ENCODE measurements at regions not wholly inside any gene's neighbourhood (a gene's known extent, or its start where the extent isn't known, plus 50 kb on each side); places are given as distances from the start of the nearest gene placed in this dataset.

GRCh38 chr5:28542987-28543386 lies 1504.6 kb upstream of the CDH9 start:
- H3K18ac ChIP-seq (ENCODE audit: extremely low read depth, low read length) = no peak overlapping the region
- no peaks in the 10 kb centered on the region for H3K79me1 ChIP-seq (ENCODE audit: low read depth, low read length)
- H2AK5ac ChIP-seq (ENCODE audit: low read depth, low read length) = no peak overlapping the region
- no peak overlapping the region for H2AFZ ChIP-seq (ENCODE audit: low read length)
- POLR2A ChIA-PET (ENCODE audit: partially characterized antibody) = no interaction called here
- H3K4me1 ChIP-seq (replicated peaks in 1 of 4; ENCODE audit: control insufficient read depth in 3 of 4, insufficient read depth in 4 of 4, low read length in 3 of 4) = no peaks in the 10 kb centered on the region
- CTCF ChIA-PET (ENCODE audit: partially characterized antibody) = no interaction called here
- no peaks in the 10 kb centered on the region for H3K36me3 ChIP-seq (ENCODE audit: control insufficient read depth in 2 of 4, insufficient read depth in 4 of 4, low read length in 3 of 4)
- WGBS, 2 experiments (ENCODE audit: extremely low coverage in 1 of 2, insufficient coverage in 1 of 2, insufficient read length in 1 of 2, insufficient replicate concordance in 2 of 2, low coverage in 1 of 2, low lambda C conversion rate in 2 of 2, missing lambda C conversion rate in 1 of 2) = 97% methylated on average over 3 of the region's 3 CpGs; no CpG with 5 or more reads in 1 of the 2 experiments
- no peak overlapping the region for H4K5ac ChIP-seq (ENCODE audit: insufficient read length, low read depth, low read length)
- H3K4me2 ChIP-seq (ENCODE audit: insufficient read depth in 1 of 2, low read depth in 2 of 2, low read length in 2 of 2) = no peak overlapping the region
- H2BK20ac ChIP-seq (ENCODE audit: low read length) = no peak overlapping the region
- H2BK5ac ChIP-seq (ENCODE audit: low read depth, low read length) = no peak overlapping the region
- H3K27ac ChIP-seq (ENCODE audit: low read depth, low read length) = no peak overlapping the region
- no peak overlapping the region for H3K9ac ChIP-seq (replicated peaks in 1 of 4; ENCODE audit: extremely low read depth in 1 of 4, low read depth in 3 of 4, low read length in 3 of 4)
- H2BK15ac ChIP-seq (ENCODE audit: low read length) = no peak overlapping the region
- H4K20me1 ChIP-seq (replicated peaks in 1 of 2; ENCODE audit: control insufficient read depth in 1 of 2, insufficient read depth in 2 of 2, low read length in 2 of 2) = no peaks in the 10 kb centered on the region
- no peaks in the 10 kb centered on the region for H3K9me3 ChIP-seq (ENCODE audit: insufficient read depth in 2 of 2, low read depth in 1 of 2, low read length in 1 of 2)
- no peak overlapping the region for H3K56ac ChIP-seq (replicated peaks; ENCODE audit: insufficient read length, low read depth, low read length)
- no peak overlapping the region for H3K4me3 ChIP-seq (ENCODE audit: extremely low read depth in 1 of 4, insufficient read depth in 2 of 4, low read depth in 3 of 4, low read length in 4 of 4)
- FAIRE-seq = no peak
- H3K4ac ChIP-seq (replicated peaks; ENCODE audit: insufficient read length, low read depth, low read length) = no peak overlapping the region
- H3K23ac ChIP-seq (ENCODE audit: insufficient read length) = no peak overlapping the region
- H3K27me3 ChIP-seq (replicated peaks in 1 of 4; ENCODE audit: control insufficient read depth in 3 of 4, extremely low read depth in 1 of 4, insufficient read depth in 3 of 4, low read length in 3 of 4) = no peaks in the 10 kb centered on the region
- H3K79me2 ChIP-seq (ENCODE audit: control insufficient read depth in 1 of 2, insufficient read depth in 2 of 2, low read length in 2 of 2) = no peaks in the 10 kb centered on the region
- H2BK12ac ChIP-seq (ENCODE audit: low read depth, low read length) = no peak overlapping the region
- DNase-seq (ENCODE audit: low read depth in 1 of 2, low spot score in 2 of 2) = no peak
- no peak overlapping the region for H4K91ac ChIP-seq (replicated peaks; ENCODE audit: insufficient read length, low read length)
- no peaks in the 10 kb centered on the region for H3K23me2 ChIP-seq (ENCODE audit: low read depth, low read length)
- H2BK120ac ChIP-seq (replicated peaks; ENCODE audit: low read depth, low read length) = no peak overlapping the region
- no peak overlapping the region for H4K8ac ChIP-seq (ENCODE audit: extremely low read depth, insufficient read depth, low read length)
- no peak overlapping the region for H3K14ac ChIP-seq (ENCODE audit: insufficient read length)
- TF ChIP-seq, protein P1, sequence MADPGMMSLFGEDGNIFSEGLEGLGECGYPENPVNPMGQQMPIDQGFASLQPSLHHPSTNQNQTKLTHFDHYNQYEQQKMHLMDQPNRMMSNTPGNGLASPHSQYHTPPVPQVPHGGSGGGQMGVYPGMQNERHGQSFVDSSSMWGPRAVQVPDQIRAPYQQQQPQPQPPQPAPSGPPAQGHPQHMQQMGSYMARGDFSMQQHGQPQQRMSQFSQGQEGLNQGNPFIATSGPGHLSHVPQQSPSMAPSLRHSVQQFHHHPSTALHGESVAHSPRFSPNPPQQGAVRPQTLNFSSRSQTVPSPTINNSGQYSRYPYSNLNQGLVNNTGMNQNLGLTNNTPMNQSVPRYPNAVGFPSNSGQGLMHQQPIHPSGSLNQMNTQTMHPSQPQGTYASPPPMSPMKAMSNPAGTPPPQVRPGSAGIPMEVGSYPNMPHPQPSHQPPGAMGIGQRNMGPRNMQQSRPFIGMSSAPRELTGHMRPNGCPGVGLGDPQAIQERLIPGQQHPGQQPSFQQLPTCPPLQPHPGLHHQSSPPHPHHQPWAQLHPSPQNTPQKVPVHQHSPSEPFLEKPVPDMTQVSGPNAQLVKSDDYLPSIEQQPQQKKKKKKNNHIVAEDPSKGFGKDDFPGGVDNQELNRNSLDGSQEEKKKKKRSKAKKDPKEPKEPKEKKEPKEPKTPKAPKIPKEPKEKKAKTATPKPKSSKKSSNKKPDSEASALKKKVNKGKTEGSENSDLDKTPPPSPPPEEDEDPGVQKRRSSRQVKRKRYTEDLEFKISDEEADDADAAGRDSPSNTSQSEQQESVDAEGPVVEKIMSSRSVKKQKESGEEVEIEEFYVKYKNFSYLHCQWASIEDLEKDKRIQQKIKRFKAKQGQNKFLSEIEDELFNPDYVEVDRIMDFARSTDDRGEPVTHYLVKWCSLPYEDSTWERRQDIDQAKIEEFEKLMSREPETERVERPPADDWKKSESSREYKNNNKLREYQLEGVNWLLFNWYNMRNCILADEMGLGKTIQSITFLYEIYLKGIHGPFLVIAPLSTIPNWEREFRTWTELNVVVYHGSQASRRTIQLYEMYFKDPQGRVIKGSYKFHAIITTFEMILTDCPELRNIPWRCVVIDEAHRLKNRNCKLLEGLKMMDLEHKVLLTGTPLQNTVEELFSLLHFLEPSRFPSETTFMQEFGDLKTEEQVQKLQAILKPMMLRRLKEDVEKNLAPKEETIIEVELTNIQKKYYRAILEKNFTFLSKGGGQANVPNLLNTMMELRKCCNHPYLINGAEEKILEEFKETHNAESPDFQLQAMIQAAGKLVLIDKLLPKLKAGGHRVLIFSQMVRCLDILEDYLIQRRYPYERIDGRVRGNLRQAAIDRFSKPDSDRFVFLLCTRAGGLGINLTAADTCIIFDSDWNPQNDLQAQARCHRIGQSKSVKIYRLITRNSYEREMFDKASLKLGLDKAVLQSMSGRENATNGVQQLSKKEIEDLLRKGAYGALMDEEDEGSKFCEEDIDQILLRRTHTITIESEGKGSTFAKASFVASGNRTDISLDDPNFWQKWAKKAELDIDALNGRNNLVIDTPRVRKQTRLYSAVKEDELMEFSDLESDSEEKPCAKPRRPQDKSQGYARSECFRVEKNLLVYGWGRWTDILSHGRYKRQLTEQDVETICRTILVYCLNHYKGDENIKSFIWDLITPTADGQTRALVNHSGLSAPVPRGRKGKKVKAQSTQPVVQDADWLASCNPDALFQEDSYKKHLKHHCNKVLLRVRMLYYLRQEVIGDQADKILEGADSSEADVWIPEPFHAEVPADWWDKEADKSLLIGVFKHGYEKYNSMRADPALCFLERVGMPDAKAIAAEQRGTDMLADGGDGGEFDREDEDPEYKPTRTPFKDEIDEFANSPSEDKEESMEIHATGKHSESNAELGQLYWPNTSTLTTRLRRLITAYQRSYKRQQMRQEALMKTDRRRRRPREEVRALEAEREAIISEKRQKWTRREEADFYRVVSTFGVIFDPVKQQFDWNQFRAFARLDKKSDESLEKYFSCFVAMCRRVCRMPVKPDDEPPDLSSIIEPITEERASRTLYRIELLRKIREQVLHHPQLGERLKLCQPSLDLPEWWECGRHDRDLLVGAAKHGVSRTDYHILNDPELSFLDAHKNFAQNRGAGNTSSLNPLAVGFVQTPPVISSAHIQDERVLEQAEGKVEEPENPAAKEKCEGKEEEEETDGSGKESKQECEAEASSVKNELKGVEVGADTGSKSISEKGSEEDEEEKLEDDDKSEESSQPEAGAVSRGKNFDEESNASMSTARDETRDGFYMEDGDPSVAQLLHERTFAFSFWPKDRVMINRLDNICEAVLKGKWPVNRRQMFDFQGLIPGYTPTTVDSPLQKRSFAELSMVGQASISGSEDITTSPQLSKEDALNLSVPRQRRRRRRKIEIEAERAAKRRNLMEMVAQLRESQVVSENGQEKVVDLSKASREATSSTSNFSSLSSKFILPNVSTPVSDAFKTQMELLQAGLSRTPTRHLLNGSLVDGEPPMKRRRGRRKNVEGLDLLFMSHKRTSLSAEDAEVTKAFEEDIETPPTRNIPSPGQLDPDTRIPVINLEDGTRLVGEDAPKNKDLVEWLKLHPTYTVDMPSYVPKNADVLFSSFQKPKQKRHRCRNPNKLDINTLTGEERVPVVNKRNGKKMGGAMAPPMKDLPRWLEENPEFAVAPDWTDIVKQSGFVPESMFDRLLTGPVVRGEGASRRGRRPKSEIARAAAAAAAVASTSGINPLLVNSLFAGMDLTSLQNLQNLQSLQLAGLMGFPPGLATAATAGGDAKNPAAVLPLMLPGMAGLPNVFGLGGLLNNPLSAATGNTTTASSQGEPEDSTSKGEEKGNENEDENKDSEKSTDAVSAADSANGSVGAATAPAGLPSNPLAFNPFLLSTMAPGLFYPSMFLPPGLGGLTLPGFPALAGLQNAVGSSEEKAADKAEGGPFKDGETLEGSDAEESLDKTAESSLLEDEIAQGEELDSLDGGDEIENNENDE (IDR thresholded peaks at IDR 0.05; ENCODE audit: insufficient replicate concordance, low read length) = no peak

Data from H1 (cell line).